ENCODE measurements at regions not wholly inside any gene's neighbourhood (a gene's known extent, or its start where the extent isn't known, plus 50 kb on each side); places are given as distances from the start of the nearest gene placed in this dataset.

GRCh38 chr22:49260681-49261580 is 566.7 kb downstream of the BRD1 start:
- TF ChIP-seq POLR2A (IDR thresholded peaks at IDR 0.05; ENCODE audit: borderline replicate concordance, extremely low read depth, insufficient read depth, insufficient read length): no peak
- TF ChIP-seq SP1 (IDR thresholded peaks at IDR 0.05; ENCODE audit: low read depth): no peak
- TF ChIP-seq EZH2 (IDR thresholded peaks at IDR 0.05): no peak
- no peak for TF ChIP-seq CTCF (IDR thresholded peaks at IDR 0.05 in 2 of 3, conservative IDR thresholded peaks at IDR 0.05 in 1 of 3; ENCODE audit: borderline replicate concordance in 1 of 3, insufficient read depth in 1 of 3, low read depth in 2 of 3, low read length in 2 of 3)
- no peak for TF ChIP-seq EZH2phosphoT487 (IDR thresholded peaks at IDR 0.05; ENCODE audit: borderline replicate concordance)
- TF ChIP-seq MAX (IDR thresholded peaks at IDR 0.05): no peak
- no peak for TF ChIP-seq FOSL1 (IDR thresholded peaks at IDR 0.05; ENCODE audit: low read depth)
- TF ChIP-seq JUND (IDR thresholded peaks at IDR 0.05): no peak
- TF ChIP-seq ZBTB33 (IDR thresholded peaks at IDR 0.05; ENCODE audit: extremely low read depth, insufficient replicate concordance, low read length): no peak
